Amniotic stem cell (primary cell): ENCODE measurements at regions not wholly inside any gene's neighbourhood (a gene's known extent, or its start where the extent isn't known, plus 50 kb on each side); places are given as distances from the start of the nearest gene placed in this dataset.

Experiments
- DNase-seq: peaks from one replicate; lab custom pipeline; 2025; lab: John Stamatoyannopoulos, UW

- no peak for DNase-seq
These were observed 247.9 kb upstream of the EPHA5 start for GRCh38 chr4:65918212-65918611.

GRCh38 chr4:65917486-65917885, 247.2 kb upstream of the EPHA5 start:
- peak; percentile 5 for DNase-seq

- DNase-seq, result no peak
These were observed 241.4 kb upstream of the EPHA5 start for GRCh38 chr4:65911720-65912119.

- peak; percentile 5 for DNase-seq
These were observed 223.9 kb upstream of the EPHA5 start for GRCh38 chr4:65893957-65894755.

GRCh38 chr4:65893271-65893670, 223.0 kb upstream of the EPHA5 start:
- no peak for DNase-seq

- no peak for DNase-seq
These were observed 210.3 kb upstream of the EPHA5 start for GRCh38 chr4:65880594-65880993.

- DNase-seq, result no peak
These were observed 198.0 kb upstream of the EPHA5 start for GRCh38 chr4:65868096-65868824.

GRCh38 chr4:65865489-65865888, 195.2 kb upstream of the EPHA5 start:
- DNase-seq, result no peak

- DNase-seq, result no peak
These were observed 191.7 kb upstream of the EPHA5 start for GRCh38 chr4:65861993-65862392.

GRCh38 chr4:65845199-65845773, 175.0 kb upstream of the EPHA5 start:
- DNase-seq, result no peak

- DNase-seq, result no peak
These were observed 169.1 kb upstream of the EPHA5 start for GRCh38 chr4:65839164-65839931.

GRCh38 chr4:65834707-65835106, 164.4 kb upstream of the EPHA5 start:
- no peak for DNase-seq

GRCh38 chr4:65831828-65832227, 161.5 kb upstream of the EPHA5 start:
- no peak for DNase-seq

- no peak for DNase-seq
These were observed 154.9 kb upstream of the EPHA5 start for GRCh38 chr4:65825116-65825753.

GRCh38 chr4:65819192-65819591, 148.9 kb upstream of the EPHA5 start:
- DNase-seq, result no peak

- DNase-seq, result no peak
These were observed 135.6 kb upstream of the EPHA5 start for GRCh38 chr4:65805936-65806335.

GRCh38 chr4:65799513-65799912, 129.2 kb upstream of the EPHA5 start:
- no peak for DNase-seq

GRCh38 chr4:65798498-65799127, 128.3 kb upstream of the EPHA5 start:
- DNase-seq, result no peak

GRCh38 chr4:65791812-65792308, 121.6 kb upstream of the EPHA5 start:
- DNase-seq, result no peak

GRCh38 chr4:65791111-65791811, 121.0 kb upstream of the EPHA5 start:
- no peak for DNase-seq

- DNase-seq, result no peak
These were observed 119.5 kb upstream of the EPHA5 start for GRCh38 chr4:65789805-65790204.
